ENCODE measurements at regions not wholly inside any gene's neighbourhood (a gene's known extent, or its start where the extent isn't known, plus 50 kb on each side); places are given as distances from the start of the nearest gene placed in this dataset.

- no peak for TF ChIP-seq SUZ12 (IDR thresholded peaks at IDR 0.05; ENCODE audit: extremely low read depth, insufficient read depth, insufficient read length)
- no peak for TF ChIP-seq ZNF274 (IDR thresholded peaks at IDR 0.05; ENCODE audit: low read depth, low read length)
- TF ChIP-seq YY1 (IDR thresholded peaks at IDR 0.05; ENCODE audit: insufficient read depth, insufficient read length), result no peak
Measured at GRCh38 chr1:102463328-102463727, 466.6 kb upstream of the OLFM3 start.
